Medulla oblongata (tissue), 1 donor: ENCODE measurements at regions not wholly inside any gene's neighbourhood (a gene's known extent, or its start where the extent isn't known, plus 50 kb on each side); places are given as distances from the start of the nearest gene placed in this dataset.
A peak's percentile ranks its signal among the peaks of the same experiment; 100 is the strongest.
"Not testable (repeated sequence)": the region's sequence is repeated elsewhere in the genome, so short reads cannot be mapped to it uniquely, and the experiment has no call there.

Source experiments
- DNase-seq: peaks from one replicate; pipeline ENCODE4 v3.0.0-alpha.2; 2015; ENCODE audit errors: extremely low spot score

GRCh38 chr4:62709618-62710252, 1509.6 kb downstream of the ADGRL3 start:
- peak; percentile 84 for DNase-seq

- DNase-seq = no peak
These were observed 1506.3 kb downstream of the ADGRL3 start for GRCh38 chr4:62706423-62706822.

DNA sequence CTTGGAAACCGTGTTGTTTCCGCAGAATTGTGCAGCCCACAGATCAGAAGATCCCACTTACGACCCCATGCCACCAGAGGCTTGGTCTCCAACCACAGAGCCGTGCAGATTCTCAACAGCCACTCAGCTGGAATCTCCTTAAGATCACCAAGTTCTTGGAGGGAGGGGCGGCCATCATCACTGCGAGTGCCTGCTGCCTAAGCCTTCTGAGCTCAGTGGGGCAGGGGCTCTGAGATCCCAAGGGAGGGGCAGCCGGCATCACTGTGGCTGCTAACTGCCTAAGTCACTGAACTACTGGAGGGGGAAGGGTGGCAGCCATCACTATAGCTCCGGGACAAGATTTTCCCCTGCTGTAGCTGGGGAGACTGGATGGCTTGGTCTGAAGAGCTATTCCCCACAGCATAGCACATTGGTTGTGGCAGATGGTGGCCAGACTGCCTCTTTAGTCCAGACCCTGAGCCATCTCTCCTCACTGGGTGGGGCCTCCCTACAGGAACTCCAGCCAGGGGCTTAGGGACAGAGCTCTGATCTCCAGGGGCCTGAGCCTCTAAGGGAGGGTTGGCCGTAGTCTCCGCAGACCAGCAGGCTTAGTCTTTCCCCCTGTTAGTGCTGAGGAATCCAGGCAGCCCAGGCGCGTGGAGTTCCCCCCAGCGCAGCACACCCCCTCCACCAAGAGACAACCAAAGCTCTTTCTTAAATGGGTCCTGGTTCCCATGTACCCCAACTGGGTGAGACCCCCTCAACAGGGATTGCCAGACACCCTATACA, 1483.9 kb downstream of the ADGRL3 start:
- no peak for DNase-seq

DNA sequence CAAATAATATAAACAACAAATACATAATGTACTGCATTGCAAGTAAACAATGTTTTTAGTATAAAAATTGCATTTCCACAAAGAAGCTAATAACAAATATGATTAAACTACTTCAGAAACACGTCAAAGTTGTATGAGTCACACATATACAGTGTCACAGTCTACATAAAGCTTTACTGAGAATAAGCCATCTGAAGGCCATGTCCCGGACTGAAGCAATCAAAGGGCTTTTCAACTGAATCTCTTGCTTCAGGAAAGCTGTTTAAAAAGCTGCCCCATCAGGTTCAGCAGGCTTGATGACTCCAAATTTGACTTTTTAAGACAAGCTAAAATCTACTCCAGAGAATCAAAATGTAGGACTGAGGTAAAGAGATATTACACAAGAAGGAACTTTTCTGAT, 1476.8 kb downstream of the ADGRL3 start:
- no peak for DNase-seq

DNA sequence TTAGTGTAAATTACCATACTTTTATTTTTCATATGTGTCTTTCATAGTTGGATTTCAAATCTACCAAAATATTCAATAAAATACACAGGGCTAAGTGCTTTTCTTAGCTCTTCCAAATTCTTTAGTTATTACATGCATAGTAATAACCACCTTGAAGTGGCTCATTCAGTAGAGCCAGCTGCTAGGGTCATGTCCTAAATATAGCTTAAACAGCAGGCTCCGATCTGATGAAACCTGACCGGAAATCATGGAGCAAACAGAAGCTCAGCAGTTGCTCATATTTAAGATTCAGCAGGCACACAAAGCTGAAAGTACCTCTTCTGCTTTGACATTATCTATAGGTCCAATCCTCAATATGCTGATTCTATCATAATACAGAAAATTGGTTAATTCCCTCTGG, 1470.4 kb downstream of the ADGRL3 start:
- DNase-seq = no peak

GRCh38 chr4:62661821-62662220, 1461.7 kb downstream of the ADGRL3 start:
- no peak for DNase-seq

GRCh38 chr4:62656006-62656405, 1455.9 kb downstream of the ADGRL3 start:
- no peak for DNase-seq

DNA sequence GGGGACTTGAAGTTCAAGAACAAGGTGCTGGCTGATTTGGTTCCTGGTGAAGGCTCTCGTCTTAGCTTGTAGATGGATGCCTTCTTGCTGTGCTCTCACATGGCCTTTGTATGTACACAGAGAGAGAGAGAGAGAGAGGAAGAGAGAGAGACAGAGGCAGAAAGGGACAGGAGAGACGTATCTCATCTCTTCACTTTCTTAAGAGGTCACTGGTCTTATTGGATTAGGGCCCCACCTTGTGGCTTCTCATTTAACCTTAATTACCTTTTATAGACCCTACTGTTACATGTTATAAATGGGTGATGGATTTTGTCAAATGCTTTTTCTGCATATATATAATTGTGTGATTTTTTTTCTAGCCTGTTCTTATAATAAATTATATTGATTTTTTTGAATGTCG, 1444.2 kb downstream of the ADGRL3 start:
- peak; percentile 57 for DNase-seq

DNA sequence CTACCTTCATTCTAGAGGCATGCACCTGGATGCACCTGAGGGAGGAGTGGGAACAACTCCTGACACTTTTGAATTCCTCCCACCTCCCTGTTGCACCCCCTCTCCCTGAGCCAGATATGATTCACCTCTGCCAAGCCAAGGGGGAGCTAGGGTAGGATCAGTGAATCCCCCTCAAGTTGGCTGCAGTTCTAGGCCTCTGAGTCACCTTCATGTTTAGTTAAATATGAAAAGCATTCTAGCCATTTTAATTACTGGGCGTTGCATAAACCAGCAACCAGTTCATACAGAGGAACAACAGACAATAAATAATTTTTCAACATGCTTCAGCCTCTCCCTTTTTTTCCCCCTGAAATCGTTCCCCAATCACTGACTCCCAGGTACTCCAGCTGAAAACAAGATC, 1440.2 kb downstream of the ADGRL3 start:
- no peak for DNase-seq

- DNase-seq = no peak
These were observed 1427.5 kb downstream of the ADGRL3 start for GRCh38 chr4:62627671-62628070.

- no peak for DNase-seq
These were observed 1427.0 kb downstream of the ADGRL3 start for GRCh38 chr4:62627141-62627540.

DNA sequence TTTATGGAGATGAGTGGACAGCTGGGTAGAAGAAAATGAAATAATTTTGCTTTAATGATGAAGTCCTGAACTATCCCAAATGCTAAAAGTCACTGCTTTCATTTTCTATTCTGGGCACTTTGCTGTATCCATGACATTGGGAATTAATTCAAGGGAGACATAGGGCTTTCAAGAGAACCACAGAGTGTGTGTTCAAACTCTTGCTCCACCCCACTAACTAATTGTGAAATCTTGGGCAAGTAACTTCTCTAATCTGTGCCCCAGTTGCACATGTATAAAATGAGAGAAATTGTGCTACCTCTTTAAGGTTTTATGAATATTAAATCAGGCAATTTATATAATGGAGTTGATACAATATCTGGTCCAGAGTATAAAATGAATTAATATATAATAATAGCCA, 1422.0 kb downstream of the ADGRL3 start:
- peak; percentile 7 for DNase-seq

- no peak for DNase-seq
These were observed 1419.8 kb downstream of the ADGRL3 start for GRCh38 chr4:62619971-62620370.

- no peak for DNase-seq
These were observed 1417.9 kb downstream of the ADGRL3 start for GRCh38 chr4:62618042-62618441.

DNA sequence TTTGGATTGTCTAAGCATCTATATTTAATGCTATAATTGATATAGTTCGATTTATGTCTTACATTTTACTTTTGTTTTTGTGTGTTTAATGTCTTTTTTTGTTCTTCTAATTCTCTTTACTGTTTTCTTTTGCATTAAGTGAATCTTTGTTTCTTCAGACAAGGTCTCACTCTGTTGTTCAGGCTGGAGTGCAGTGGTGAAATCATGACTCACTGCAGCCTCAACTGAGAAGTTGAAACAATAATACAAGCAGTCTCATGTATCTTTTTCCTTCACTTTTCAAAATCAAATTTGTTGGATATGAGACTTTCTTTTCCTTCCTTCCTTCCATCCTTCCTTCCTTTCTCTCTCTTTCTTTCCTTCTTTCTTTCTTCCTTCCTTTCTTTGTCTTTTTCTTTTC, 1401.6 kb downstream of the ADGRL3 start:
- no peak for DNase-seq

DNA sequence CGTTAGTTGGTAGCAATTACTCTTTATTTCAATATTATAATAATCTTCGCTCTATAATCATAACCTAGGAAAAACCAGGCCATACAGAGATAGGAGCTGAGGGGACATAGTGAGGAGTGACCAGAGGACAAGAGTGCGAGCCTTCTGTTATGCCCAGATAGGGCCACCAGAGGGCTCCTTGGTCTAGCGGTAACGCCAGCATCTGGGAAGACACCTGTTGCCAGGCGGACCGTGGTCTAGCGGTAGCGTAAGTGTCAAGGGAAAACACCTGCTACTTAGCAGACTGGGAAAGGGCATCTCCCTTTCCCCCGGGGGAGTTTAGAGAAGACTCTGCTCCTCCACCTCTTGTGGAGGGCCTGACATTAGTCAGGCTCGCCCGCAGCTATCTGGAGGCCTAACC, 1395.1 kb downstream of the ADGRL3 start:
- not testable (repeated sequence) for DNase-seq

- DNase-seq = no peak
These were observed 1391.6 kb downstream of the ADGRL3 start for GRCh38 chr4:62591756-62592155.

- no peak for DNase-seq
These were observed 1388.5 kb downstream of the ADGRL3 start for GRCh38 chr4:62588671-62589070.

DNA sequence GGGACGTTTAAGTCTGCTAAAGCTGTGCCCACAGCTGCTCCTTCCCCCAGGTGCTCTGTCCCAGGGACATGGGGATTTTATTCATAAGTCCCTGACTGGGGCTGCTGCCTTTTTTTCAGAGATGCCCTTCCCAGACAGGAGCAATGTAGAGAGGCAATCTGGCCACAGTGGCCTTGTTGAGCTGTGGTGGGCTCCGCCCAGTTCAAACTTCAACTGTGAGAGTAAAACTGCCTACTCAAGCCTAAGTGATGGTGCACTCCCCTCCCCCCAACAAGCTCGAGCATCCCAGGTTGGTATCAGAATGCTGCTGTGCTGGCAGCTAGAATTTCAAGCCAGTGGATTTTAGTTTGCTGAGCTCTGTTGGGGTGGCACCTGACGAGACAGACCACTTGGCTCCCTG, 1371.4 kb downstream of the ADGRL3 start:
- no peak for DNase-seq

- no peak for DNase-seq
These were observed 1360.7 kb downstream of the ADGRL3 start for GRCh38 chr4:62560858-62561257.

- peak; percentile 50 for DNase-seq
These were observed 1350.0 kb downstream of the ADGRL3 start for GRCh38 chr4:62550121-62550520.

GRCh38 chr4:62549601-62550000, 1349.5 kb downstream of the ADGRL3 start:
- DNase-seq = no peak

- DNase-seq = no peak
These were observed 1348.6 kb downstream of the ADGRL3 start for GRCh38 chr4:62548765-62549164.

GRCh38 chr4:62548108-62548524, 1348.0 kb downstream of the ADGRL3 start:
- no peak for DNase-seq
